ENCODE measurements at regions not wholly inside any gene's neighbourhood (a gene's known extent, or its start where the extent isn't known, plus 50 kb on each side); places are given as distances from the start of the nearest gene placed in this dataset.
A peak's percentile ranks its signal among the peaks of the same experiment; 100 is the strongest.

DNA sequence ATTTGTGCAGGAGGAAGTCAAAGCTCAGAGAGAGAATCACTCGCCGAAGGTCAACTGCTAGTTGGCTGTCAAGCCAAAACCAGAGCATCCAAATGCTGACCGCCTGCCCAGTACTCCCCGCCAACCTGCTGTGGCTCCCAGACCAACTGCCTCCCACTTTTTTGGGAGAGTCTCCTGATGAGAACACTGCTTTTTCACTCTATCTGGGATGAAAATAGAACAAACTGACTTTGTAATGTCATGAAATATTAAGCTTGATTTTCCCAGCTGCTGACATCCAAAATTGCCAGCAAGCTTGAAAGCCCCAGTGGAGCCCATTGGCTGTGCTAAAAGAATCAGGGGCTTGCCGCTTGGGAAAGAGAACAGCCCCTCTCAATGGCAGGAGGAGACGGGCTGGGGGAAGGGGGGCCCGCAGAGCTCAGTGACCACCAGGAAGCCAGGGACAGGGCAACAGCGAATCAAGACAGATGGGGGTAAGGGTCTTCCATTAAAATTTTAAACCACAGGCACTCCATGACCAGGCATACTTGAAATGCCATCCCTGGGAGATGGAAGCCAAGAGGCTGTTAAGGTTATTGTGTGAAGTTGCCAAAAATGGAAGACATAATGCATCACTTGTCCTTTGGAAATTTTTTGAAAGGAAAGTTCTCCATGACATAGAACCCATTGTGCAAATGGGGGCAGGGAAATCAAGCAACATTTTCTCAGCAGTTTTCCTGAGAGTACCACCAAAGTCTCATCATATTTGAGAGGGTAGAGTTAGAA, 125.7 kb upstream of the CDH5 start:
- Mint-ChIP-seq H3K9me3 (peaks cover 4 to 6% of the 10 kb centered on the region in 2 donors), H3K27ac (no peak overlapping the region), H3K36me3 (no peaks in the 10 kb centered on the region)
- DNase-seq (ENCODE audit: low spot score in 2 of 2) (no peak), ATAC-seq (no peak)

DNA sequence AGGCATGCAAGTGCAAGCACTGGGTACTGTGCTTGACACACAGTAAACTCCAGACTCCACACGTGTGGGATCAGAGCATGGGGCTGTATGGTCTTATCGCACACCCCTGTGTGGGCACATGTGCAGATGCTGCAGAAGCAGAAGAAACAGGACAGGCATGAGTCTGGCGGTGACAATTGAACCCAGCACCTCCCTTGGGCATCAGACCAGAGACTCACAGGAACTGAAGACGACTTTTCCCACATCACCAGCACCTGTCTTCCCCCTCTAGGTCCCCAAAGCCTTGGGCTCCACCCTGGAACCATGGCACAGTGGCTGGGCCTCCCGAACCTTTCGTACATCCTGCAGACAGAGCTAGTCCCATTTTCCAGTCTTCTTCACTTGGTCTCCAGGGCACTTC, 126.4 kb upstream of the CDH5 start:
- no peak overlapping the region for H3K27ac Mint-ChIP-seq
- H3K9me3 Mint-ChIP-seq = peaks cover 4 to 6% of the 10 kb centered on the region in 2 donors
- H3K36me3 Mint-ChIP-seq = no peaks in the 10 kb centered on the region
- no peak for DNase-seq (ENCODE audit: low spot score in 2 of 2)
- ATAC-seq = no peak

DNA sequence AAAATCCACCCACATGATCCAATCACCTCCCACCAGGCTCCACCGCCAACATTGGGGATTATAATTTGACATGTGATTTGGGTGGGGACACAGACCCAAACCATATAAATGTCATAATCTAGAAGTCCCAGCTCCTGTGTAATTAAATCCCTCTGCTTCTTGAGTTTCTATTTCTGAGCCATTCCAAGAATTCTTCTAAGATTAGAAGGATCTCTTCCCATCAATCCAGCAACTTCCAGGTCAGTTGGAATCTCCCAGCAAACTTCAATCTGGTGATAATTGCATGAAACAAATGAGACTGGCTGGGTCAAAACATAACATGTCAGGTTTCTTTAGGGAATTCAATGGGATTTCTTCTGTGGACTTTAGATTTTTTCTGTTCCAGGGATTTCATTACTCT, 127.8 kb upstream of the CDH5 start:
- no peaks in the 10 kb centered on the region for H3K36me3 Mint-ChIP-seq
- ATAC-seq = no peak
- DNase-seq (ENCODE audit: low spot score in 2 of 2) = no peak
- peaks cover 4 to 6% of the 10 kb centered on the region in 2 donors for H3K9me3 Mint-ChIP-seq
- H3K27ac Mint-ChIP-seq = no peak overlapping the region

DNA sequence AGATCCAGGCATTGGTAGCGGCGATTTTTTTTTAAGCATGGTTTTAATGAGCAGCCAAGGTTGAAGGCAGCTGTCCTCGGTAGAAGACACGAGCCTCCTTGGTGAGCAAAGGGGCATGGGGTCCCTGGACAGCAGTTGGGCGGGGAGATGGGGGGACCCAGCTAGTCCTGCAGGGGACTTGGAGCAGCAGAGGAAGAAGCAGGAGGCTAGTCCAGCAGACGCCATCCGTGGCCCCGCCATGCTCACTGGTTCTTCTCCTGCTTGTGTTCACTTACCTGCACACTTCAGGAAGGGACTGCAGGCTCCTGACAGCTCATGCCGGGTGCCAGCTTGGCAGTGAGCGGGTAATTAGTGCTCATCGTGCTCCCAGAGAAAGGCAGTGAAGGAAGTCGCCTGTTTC, 130.2 kb upstream of the CDH5 start:
- Mint-ChIP-seq H3K9me3 (peaks cover 4 to 6% of the 10 kb centered on the region in 2 donors), H3K27ac (no peak overlapping the region), H3K36me3 (no peaks in the 10 kb centered on the region)
- no peak for ATAC-seq
- no peak for DNase-seq (ENCODE audit: low spot score in 2 of 2)

DNA sequence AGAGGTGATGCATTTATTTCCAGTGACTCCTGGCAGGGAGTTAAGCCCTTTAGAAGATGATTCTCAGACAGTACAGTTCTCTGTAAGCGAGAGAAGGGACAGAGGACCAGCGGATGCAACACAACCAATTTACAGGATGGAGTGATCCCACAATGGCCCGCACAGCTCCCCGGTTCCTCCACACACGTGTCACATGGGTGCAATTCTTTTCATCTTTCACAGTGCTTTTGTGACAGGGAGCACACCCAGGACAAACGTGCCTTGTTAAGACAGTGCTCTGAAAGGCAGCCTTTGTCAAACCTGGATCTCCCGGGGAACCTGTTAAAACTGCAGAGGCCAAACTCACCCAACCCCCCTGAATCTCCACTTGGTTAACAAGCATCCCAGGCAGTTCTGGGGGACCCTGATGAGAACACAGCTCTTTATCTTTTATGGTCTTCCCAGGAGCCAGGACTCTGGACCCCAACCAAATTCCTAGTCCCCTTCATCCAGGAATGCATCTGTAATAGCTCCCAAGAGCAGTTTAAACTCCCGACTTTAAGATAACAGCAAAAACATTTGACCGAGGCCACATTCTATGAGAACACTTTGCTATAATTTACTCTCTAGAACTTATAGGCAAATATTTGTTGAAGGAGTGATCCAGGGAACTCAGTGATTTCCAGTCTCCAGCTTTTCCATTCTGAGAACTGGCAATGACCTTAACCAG, 134.9 kb upstream of the CDH5 start:
- no peak for DNase-seq (ENCODE audit: low spot score in 2 of 2)
- ATAC-seq = no peak
- Mint-ChIP-seq H3K9me3 (no peaks in the 10 kb centered on the region), H3K27ac (no peak overlapping the region), H3K36me3 (no peaks in the 10 kb centered on the region)

DNA sequence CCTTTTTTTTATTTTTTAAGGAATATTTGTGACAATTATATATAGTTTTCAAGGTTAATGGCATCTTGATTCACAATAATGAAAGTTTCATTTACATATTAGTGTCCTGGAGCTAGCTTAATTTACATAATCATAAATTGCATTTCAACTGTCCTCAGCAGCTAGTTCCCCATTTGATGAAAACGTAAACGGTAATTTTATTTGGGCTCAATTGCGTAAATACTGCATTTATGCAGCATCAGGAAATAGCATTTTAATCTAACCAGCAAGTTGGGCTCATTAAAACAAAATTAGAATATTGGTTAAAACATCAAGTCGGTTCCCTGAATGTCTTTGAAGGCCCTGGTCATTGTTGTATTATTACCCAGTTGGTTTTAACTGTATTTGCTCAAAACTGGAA, 136.8 kb upstream of the CDH5 start:
- Mint-ChIP-seq H3K36me3 (no peaks in the 10 kb centered on the region), H3K27ac (no peak overlapping the region), H3K9me3 (no peaks in the 10 kb centered on the region)
- DNase-seq (ENCODE audit: low spot score in 2 of 2) (no peak), ATAC-seq (no peak)

DNA sequence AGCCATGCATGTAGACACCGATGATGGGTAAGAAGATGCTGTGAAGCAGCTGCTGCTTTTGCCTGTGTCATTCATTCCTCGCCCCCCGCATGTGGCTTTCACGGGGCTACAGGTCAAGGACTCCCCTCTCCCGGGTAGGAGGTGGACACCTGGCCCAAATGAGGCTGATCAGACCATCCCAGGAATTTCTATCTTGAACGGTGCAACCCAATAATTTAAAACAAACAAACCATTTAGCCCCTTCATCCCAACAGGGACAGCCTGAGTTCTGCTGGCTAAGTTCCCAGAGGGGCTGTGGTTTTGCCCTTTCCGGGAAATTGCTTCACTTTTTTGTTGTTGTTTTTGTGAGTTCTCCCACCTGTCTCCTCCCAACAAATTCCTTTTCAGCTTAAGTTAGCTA, 137.7 kb upstream of the CDH5 start:
- peak overlapping the region in 1 of 2 donors; percentile 30 for H3K27ac Mint-ChIP-seq
- DNase-seq (ENCODE audit: low spot score in 2 of 2) = no peak
- no peaks in the 10 kb centered on the region for H3K9me3 Mint-ChIP-seq
- ATAC-seq = no peak
- no peaks in the 10 kb centered on the region for H3K36me3 Mint-ChIP-seq

DNA sequence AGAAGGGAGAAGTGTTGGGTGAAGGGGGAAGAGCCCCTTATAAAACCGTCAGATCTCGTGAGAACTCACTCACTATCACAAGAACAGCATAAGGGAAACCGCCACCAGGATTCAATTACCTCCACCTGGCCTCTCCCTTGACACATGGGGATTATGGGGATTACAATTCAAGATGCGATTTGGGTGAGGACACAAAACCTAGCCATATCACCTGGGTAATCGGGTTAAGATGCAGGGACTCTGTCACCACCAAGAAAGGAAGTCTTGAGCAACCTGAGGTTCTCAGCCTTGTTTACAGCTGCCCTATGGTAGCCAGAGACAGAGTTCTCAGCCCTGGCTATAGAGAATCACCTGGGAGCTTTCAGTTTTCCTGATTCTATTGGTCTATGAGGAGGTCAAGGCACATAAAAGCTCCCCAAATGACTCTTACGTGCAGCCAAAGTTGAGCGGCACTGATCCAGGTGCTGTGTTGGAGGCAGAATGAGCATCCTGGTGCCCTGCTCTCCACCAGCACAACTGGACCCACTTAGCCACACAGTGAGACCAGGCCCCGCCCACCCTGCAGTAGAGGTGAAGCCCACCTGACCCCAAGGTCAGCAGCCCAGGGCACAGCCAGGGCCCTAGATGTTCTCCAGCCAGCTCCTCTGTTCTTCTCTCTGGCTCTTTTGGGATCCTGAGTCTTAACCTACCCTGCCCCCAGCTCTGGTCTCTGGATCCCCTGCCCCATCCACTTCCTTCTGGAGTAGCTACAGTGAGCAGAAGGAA, 138.5 kb upstream of the CDH5 start:
- Mint-ChIP-seq H3K9me3 (no peaks in the 10 kb centered on the region), H3K27ac (peak overlapping the region in 1 of 2 donors; percentile 75), H3K36me3 (no peaks in the 10 kb centered on the region)
- no peak for ATAC-seq
- no peak for DNase-seq (ENCODE audit: low spot score in 2 of 2)

DNA sequence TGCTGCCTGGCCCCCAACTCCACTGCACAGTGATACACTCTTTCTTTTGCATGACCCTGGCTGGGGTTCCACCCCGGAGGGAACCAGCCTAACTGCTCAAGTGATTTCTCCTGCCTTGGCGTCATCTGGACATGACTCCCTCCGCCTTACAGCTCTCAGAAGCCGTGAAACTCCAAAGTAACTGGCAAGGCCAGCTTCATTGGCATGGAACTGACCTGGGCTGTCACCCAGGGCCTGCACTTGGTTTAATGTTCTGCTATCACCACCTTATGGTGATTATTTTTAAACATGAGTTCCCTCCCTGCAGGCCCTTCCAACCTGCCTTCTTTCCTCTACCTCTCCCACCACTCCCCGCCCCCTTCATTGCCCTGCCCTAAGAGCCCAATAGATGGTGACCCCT, 139.7 kb upstream of the CDH5 start:
- DNase-seq (ENCODE audit: low spot score in 2 of 2) = no peak
- no peak for ATAC-seq
- peak overlapping the region in 1 of 2 donors; percentile 69 for H3K27ac Mint-ChIP-seq
- no peaks in the 10 kb centered on the region for H3K36me3 Mint-ChIP-seq
- no peaks in the 10 kb centered on the region for H3K9me3 Mint-ChIP-seq

DNA sequence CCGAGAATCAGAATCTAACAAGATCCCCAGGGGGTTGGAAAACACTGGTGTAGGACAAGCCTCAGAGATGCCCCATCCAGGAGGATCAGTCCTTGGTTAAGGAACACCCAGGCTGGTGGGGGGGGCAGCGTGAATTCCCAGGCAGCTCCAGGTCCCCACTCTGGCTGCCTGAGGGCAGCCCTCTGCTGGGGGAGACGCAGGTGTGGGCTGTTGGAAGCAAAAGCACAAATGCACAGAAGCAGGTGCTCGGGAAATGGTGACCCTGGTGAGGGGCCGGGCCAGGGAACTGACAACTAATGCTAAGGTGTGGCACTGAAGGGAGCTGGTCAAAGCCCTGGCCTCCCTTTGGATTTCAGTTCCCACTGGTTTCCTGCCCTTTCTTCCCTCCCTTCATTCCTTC, 140.8 kb upstream of the CDH5 start:
- ATAC-seq (no peak), DNase-seq (ENCODE audit: low spot score in 2 of 2) (no peak)
- Mint-ChIP-seq H3K36me3 (no peaks in the 10 kb centered on the region), H3K9me3 (no peaks in the 10 kb centered on the region), H3K27ac (no peak overlapping the region)

DNA sequence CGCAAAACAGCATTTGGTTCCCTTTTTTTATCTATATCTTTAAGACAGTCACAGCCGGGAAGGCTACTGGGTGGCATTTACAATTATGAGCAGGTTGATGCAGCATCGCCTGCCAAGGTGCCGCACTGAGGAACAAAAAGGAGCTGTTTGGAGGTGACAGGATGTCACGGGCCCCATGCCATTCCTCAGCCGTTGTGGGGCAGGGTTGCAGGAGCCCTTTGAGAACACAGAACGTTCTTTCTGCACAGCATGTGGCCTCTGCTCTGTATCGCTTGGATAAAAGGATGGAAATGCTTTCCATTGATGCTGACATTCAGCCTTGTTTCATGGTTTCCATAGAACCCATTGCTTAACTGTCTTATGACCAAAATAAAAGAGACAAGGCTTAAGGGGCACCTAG, 141.9 kb upstream of the CDH5 start:
- no peaks in the 10 kb centered on the region for H3K36me3 Mint-ChIP-seq
- H3K9me3 Mint-ChIP-seq = no peaks in the 10 kb centered on the region
- ATAC-seq = no peak
- DNase-seq (ENCODE audit: low spot score in 2 of 2) = no peak
- no peak overlapping the region for H3K27ac Mint-ChIP-seq

DNA sequence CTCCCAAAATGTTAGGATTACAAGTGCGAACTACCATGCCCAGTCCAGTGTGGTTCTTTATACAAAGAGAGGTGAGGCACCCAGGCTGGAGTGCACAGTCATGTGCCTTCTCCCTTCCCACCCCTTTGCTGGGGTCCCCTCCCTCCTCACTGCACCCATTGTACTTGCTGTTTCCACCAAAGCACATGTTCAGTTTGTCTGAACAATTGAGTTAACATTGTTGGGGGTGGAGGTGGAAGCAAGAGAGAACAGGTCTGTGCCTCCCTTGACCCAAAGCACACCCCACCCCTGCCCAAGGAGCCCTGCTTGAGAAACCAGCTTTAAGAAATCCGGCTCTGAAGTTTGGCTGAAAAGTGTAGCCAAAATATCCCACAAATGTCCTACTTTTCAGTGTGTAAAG, 142.3 kb upstream of the CDH5 start:
- no peak for DNase-seq (ENCODE audit: low spot score in 2 of 2)
- Mint-ChIP-seq H3K27ac (no peak overlapping the region), H3K9me3 (no peaks in the 10 kb centered on the region), H3K36me3 (no peaks in the 10 kb centered on the region)
- ATAC-seq = no peak

DNA sequence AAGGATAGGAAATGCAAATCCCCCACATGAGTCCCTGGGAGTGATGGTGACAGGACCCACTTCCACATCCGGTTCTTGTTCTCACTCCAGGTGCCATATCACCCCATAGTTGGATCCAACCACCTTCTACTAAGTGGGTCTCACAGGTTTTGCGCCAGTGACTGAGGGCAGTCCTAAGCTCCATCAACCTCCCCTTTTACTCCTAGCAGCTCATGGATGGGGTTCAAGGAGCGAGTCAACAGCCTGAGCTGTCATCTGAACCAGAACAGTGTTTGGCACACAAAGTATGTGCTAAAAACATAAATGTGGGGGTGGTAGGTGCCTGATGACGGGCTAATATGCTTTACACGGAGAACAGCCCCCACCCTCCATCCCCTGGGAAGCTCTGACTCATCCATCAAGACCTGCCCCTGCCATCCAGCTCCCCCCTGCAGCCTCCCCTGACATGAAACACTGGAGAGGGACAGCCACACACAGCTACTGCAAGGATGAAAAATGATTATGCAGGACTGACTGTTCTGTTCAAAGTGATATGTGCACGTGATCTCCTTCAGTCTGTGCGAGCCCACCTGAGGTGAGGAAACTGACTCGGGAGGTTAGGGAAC, 143.2 kb upstream of the CDH5 start:
- no peak for ATAC-seq

DNA sequence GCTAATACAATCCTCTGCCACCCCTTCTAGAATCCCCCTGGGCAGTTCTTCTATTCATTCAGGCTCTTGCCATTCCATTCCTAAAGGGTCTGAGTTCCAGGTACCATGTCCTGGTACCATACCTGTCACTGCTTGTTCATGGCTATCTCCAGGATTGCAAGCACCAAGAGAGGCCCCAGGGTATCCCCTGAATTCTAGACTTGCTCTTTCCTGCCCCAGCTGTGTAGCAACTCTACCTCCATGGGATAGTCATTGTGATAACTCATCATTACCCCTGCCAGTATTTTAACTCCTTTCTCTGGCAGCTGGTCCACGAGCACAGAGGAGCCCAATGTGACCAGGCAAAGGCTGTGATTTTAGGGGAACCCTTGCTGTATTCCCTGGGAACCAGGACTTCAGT, 143.7 kb upstream of the CDH5 start:
- ATAC-seq (no peak), DNase-seq (ENCODE audit: low spot score in 2 of 2) (no peak)
- no peaks in the 10 kb centered on the region for H3K9me3 Mint-ChIP-seq
- H3K36me3 Mint-ChIP-seq = no peaks in the 10 kb centered on the region
- no peak overlapping the region for H3K27ac Mint-ChIP-seq

More for the DNA sequence above, 143.2 kb upstream of the CDH5 start:
- no peaks in the 10 kb centered on the region for H3K36me3 Mint-ChIP-seq
- H3K27ac Mint-ChIP-seq = no peak overlapping the region
- no peak for DNase-seq (ENCODE audit: low spot score in 2 of 2)
- no peaks in the 10 kb centered on the region for H3K9me3 Mint-ChIP-seq

DNA sequence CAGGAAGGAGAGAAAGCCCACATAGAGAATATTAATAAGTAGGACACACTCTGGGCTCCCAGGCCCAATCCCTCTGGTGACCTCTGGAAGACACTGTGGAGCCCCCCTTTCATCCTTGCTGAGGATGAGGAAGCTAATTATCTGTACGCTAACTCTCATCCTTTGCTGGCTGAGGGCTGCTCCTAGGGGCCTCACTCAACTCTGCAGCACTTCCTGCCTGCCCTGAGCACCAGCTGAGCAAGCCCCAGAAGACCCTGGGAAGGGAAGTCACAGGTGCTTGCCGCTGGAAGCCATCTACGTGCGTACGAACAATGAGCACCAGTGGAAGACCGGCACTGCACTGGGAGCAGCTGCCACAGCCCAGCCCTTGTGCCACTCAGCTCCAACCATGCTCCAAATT, 145.8 kb upstream of the CDH5 start:
- DNase-seq (ENCODE audit: low spot score in 2 of 2) (no peak), ATAC-seq (no peak)
- Mint-ChIP-seq H3K27ac (no peak overlapping the region), H3K36me3 (no peaks in the 10 kb centered on the region), H3K9me3 (no peaks in the 10 kb centered on the region)

DNA sequence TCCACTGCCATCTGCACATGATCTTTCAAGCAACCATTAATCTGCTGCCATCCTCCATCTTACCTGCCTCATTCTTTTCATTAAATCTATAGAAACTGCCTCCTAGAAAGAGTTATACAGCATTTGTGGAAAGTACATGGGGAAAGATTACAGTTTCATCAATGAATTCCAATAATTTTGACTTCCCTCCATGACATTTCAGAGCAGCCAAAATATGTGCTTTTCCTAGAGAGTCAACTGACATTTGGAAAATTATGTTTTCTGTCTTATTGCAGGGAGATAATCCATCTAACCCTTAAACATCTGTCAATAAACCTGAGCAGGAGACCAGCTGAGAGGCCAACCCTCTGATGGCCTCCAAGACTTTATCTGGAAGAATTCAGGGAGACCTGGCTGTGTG, 147.0 kb upstream of the CDH5 start:
- ATAC-seq = no peak
- no peaks in the 10 kb centered on the region for H3K9me3 Mint-ChIP-seq
- H3K27ac Mint-ChIP-seq = no peak overlapping the region
- no peaks in the 10 kb centered on the region for H3K36me3 Mint-ChIP-seq
- DNase-seq (ENCODE audit: low spot score in 2 of 2) = no peak

DNA sequence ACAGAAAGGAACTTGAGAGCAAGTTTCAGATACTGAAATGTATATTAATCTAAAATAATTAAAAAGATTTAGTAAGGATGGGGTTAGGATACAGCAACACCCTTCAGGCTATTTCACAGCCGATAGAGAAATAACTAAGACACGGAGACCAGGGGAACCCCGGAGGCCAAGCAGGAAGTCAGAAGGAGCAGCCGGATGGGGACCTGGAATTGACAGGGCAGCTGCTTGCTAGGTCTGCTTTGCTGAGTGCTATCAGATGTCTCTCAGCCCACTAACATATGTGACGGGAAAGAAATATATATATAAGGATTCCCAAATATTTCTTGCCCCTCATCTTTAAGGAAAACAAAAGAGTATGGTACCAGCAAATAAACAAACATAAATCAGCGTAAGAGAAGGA, 154.1 kb upstream of the CDH5 start:
- ATAC-seq = no peak
- no peak for DNase-seq (ENCODE audit: low spot score in 2 of 2)
- no peaks in the 10 kb centered on the region for H3K36me3 Mint-ChIP-seq
- H3K9me3 Mint-ChIP-seq = no peaks in the 10 kb centered on the region
- no peak overlapping the region for H3K27ac Mint-ChIP-seq
